8988T (cell line): ENCODE measurements at regions not wholly inside any gene's neighbourhood (a gene's known extent, or its start where the extent isn't known, plus 50 kb on each side); places are given as distances from the start of the nearest gene placed in this dataset.
A peak's percentile ranks its signal among the peaks of the same experiment; 100 is the strongest.

Experiments
- DNase-seq: peaks from one replicate; pipeline ENCODE4 v3.0.0; 2011

DNA sequence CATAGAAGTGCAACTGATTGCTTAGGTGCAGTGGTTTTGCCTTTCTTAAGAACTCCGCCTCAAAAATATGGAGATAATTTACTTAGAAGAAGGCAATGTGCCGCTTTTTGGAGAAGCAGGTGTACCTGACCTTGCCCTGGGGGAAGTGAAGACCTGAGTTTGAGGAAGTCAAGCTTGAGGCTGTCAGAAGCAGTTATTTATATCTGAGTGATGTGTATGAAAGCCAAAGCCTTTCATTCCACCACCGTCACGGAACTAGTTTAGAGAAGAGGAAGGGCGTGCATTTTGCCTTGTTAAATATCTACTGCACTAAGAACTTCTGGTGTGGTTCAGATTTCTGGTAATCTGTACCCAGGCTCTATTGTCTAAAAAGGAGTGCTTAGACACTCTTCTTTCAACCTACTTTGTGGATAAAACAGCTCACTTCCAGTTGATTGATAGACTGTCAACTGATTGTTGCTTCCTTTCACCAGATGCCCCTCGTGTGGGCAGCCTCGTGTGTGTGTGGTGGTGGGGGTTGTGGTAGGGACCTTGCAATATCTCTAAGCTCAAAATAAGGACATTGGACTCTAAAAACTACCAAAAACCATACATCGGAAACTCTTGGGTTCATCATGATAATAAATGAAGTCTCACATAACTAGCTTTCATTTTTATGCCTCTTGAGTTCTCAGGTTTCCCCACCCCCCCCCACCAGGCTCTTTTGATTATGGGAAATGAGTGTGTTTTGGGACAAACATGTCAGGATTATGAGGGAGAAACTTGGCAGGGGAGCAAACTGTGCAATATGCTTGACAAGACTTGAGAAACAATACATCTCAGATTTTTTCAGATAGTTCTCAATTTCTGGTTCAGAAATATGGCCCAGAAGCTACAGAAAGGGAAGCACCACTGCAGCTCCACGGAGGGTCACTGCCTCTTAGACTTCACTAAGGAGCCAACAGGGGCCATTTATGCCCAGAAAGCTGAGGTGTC, 78.6 kb downstream of the ARF6 start:
- no peak for DNase-seq

DNA sequence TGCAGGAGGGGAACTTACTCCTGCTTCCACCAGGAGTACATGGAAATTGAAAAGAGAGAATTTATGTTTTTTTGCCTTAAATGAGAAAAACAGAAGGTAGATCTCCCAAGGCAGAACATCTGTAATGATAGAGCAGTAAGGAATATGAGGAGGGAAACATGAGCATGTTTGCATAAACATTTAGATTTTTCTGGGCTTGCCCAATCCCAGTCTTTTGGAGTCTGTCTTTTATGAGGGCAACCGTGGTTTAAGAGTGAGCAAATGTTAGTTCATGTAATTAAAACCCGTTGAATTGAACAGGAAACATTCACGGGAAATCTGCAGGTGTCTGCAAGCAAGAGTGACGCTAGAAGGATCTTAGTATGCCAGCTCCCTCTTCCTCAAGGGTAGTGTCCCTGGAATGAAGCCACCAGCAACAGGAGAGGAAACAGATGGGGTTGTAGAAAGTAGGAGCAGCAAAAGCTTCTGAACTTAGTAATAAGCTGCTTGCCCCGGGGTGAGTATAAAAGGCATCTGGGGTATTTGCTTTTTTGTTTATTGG, 79.3 kb downstream of the ARF6 start:
- no peak for DNase-seq

DNA sequence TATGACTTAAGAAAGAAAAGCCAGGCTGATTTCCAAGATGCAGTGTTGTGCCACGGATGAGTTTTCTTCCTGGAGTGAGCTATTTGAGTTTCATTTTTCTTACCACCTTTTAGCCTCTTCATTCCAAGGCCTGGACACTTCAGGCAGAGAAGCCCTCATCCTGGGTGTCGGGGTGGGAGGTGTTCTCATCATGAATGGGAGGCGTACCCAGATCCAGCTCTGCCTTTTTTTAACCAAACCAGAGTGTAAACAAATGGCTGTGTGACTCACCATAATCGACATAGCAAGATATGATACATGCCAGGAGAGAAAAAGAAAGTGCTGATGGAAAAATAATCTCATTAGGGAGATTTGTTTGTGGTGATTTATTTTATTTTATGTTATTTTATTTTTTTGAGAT, 79.9 kb downstream of the ARF6 start:
- no peak for DNase-seq

DNA sequence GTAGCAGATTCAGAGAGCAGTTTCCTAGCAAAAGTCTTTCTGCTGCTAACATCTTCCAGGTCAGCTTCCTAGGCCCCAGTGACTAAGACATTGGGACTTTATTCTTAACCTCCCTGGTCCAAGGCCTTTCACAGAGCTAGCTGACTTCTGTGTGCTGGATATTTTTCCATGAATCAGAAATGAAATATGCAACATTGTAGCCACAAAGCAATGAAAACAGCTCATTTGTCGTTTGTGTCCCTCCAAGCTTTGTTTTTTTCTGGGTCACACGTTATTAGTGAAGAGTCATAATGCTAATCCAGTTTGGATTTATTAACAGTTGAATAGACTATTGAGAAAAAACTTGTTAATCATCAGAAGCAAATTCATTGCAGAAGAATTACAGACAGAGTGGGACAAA, 82.4 kb downstream of the ARF6 start:
- DNase-seq, result no peak

DNA sequence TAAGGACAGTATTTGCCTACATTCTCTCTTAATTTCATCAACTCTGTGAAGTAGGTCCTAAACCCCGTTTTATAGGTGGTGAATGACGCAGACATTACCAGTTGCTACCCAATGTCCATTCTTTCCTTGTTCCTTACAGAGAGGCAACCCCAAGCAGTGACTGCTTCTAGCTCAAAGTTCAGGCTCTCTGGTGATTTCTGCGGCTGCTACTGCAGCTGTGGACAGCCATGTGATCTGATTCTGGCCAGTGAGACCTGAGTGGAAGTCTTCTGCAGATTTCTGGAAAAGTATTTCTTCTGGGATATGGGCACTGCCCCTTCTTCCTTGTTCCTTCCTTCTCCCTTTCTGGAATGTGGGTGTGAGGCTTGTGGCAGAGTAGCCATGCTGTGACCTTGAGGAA, 82.9 kb downstream of the ARF6 start:
- no peak for DNase-seq

DNA sequence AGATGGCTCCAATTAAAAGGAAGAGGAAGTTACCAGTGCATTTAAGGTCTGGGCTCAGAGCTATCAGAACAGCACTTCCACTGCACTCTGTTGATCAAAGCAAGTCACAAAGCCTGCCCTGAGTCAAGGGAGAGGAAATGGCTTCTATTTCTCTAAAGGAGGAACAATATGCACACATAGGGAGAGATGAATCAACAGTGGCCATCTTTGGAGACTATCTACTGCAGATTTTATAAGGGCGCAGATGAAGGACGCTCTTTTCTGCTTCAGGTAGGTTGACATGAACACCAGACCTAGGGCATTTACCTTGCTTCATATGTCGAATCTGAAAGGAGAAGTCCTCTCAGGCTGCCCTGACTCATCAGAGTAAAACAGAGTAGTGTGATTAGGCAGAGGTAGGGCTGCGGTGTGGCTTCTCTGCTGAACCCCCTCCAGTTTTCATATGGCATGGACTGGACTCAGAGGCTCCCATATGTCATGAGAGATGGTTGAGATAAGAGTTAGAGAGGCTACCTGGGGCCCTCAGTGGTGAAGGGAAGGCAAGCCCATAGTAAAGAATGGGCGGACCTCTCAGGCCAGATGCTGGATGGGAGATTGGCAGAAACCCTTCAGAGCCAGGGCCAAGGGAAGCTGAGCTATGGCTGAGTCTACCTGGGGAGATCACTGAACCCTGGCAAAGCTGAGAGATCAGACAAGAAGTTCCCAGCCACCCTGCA, 84.4 kb downstream of the ARF6 start:
- DNase-seq, result no peak

DNA sequence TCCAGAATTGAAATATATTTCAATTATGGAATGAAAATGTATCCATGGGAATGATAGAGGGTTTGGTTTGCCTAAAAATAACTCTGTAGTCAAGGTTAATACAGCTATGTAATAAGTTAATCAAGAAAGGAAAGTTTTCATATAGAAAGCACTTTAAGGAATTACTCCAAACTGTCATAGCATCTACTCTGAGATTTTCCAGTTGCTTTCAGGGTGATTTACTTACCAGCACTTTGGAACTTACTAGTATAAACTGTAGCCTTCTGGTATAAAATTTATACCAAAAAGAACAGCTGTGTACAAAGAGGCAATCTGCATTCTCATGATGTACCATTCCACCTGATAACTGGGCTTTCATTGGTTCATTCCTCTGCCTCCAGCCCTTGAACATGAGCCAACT, 87.1 kb downstream of the ARF6 start:
- no peak for DNase-seq

DNA sequence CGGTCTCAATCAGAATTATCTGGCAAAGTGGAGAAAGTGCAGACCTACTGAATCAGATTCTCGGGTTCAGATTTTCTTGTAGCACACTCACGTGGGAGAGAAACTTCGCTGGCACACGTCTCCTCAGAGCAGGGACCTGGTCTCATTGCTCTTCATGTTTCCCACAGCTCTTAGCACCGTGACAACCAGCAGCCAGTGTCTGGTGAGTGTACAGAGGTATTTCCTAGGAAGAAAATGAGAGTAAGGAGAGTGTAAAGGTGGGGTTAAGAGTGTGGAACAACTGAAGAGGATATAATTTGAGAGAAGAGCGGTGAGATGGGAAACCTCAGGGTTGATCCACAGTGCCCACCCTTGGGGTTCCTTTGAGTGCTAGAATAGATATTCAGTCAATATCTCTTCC, 89.2 kb downstream of the ARF6 start:
- DNase-seq, result no peak

DNA sequence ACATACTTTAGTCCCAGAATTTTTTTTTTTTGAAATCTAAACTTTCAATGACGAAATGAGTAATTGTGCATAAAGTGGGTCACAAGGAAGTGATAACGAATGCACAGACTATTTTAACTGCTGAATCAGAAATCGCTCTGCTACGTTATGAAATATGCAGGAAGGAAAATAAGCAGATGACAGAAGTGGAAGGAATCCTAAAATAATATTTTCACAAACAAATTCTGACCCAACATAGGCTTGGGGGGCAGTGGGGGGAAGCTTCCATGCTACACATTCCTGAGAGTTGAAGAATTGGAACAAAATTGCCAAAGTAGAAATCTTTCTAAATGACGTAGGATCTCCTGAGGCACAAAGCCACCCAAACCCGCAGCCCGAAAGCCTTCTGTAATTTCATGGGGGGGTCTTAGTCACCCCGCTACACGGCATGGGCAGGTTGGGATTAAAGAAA, 89.6 kb downstream of the ARF6 start:
- DNase-seq, result no peak

DNA sequence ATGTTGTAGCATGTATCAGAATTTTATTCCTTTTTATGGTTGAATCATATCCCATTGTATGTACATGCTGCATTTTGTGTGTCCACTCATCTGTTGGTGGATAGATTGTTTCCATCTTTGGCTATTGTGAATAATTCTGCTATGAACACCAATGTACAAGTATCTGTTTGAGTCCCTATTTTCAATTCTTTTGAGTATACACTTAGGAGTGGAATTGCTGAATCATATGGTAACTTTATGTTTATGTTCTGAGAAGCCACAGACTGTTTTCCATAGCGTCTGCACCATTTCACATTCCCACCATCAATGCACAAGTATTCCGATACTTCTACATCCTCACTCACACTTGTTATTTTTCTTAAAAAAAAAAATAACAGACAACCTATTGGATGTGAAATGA, 91.5 kb downstream of the ARF6 start:
- DNase-seq, result no peak

DNA sequence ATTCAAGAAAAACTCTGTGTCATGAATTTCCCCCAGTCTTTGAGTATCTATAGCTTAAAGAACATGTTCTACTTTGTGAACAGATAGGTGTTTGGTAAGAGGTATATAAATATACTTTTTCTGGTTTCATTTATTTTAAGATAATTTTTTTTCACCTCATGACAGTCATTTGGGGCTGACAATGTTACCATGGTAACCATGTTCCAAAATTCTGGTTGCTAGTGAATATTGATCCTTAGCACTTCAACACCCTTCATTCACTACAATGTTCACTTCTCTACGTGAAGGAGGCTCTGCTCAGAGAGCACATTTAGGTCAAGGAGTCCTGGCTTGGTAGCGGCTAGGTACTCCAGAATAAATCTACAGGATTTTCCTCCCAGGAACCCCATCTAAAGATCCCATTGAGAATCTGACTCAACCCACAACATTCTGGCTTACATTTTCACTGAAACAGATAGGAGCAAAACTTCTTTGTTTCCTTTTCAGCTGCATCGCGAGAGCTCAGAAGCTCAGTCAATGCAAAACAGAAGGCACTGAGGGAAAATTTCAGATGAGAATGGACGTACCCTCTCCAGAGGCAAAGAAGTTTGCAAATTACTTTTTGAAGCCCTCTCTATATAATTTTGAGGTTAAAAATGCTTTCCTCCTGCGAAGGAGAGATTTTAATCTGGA, 93.6 kb downstream of the ARF6 start:
- DNase-seq, result no peak

DNA sequence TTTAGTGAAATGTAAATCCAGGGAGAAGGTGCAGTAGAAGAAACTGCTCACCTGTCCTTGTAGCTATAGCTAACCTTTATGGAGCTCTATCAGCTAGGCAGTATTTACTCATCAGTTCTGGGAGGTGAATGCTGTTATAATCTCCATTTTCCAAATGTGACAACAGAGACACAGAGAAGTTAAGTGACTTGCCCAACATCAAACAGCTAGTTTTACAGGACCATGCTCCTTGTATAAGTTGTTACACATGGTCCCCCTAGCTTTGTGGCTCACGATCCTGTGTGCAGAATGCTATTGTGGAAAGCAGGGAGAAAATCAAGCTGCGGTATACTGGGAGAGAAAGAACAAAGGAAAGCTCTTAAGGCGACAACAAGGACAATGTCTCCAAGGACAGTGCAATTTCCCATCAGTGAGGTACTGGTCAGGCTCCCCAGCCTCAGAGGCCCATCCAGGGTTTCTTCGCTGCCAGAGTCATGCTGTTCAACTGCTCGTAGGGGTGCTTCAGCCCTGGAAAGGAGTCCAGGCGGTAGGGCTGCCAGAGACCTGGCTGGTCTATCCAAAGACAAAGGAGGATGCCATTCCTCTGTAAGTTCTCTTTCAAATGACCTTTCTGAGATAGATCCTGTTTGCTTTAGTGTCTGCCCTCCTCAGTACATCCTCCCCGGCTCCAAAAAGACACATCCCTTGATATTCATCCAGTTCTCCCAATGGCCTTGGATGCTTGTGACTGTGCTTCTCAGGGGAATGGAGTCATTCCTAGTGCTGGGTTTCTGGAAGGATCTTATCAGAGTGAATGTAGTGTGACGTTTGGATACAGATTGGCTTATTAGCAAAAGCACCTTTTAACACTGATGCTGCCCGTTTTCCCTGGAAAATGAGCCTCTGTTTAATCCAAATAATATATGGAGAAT, 95.5 kb downstream of the ARF6 start:
- DNase-seq, result no peak

DNA sequence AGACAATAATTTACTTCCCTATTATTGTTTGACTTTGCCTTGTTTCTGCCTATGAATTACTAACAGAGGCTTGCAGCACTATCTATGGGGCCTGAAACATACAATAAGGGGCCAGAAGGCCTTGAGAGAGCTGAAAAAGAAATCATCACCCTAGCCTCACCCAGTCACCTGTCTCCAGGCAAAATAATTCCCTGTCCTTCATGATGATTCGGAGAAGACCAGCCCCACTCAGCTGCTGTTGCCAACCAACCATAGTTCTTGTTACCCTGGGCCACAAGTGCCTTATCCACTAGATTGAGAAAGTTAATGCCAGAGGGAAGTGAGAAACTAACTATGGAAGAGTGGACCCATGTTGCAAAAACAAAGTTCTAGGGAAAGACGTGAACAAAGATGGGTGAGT, 97.1 kb downstream of the ARF6 start:
- DNase-seq, result no peak

DNA sequence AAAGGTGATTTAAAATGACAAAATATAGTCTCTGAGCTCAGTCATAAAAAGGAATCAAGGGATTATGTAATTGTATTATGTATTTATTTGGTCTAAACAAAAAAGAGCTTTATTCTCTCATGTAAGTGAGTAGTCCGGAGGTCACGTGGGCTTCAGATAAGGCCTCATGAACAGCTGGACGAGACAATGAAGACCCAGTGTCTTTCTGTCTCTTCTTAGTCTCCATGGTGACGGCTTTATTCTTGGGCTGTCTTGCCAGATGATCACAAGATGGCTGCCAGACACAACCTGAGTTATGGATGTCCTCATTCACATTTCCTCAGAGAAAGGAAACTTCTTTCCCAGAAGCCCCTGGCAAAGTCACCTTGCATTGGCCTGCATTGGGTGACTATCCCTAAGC, 98.6 kb downstream of the ARF6 start:
- no peak for DNase-seq

DNA sequence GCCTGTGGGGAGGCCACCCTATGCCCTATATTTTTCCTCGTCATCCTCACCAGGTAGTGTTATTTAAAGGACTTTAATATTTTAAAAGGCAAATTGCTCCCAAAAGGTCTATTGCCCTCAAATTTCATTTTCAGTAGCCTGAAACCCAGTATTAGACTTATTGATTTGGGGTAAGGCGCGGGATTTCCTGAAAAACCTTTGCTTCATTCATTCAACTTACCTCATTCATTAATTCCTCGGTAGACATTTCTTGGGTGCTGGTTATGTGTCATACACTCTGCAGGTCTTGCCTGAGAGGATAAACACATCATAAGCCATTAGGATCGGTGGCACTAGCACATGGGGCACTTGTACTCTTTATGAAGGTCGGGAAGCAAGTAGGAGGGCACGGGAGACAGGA, 99.2 kb downstream of the ARF6 start:
- DNase-seq, result no peak

DNA sequence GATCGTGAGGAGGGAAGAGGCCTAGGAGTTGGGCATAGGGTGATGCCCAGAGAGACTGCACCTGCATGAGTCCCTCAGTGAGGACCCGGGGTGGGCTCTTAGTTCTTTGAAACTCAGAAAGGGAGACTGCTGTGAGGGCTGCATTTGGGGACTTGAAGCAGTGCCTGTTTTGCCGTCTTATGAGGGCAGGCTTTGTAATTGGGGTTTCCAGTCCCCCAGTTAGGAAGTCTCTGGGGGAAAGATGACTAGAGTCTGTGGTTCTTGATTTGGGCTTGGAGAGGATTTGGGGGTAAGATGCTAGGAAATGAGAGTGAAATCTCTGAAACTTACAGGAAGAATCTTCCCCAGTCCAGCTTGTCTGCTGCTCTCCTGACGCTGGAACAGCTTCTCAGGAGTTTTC, 99.6 kb downstream of the ARF6 start:
- no peak for DNase-seq

DNA sequence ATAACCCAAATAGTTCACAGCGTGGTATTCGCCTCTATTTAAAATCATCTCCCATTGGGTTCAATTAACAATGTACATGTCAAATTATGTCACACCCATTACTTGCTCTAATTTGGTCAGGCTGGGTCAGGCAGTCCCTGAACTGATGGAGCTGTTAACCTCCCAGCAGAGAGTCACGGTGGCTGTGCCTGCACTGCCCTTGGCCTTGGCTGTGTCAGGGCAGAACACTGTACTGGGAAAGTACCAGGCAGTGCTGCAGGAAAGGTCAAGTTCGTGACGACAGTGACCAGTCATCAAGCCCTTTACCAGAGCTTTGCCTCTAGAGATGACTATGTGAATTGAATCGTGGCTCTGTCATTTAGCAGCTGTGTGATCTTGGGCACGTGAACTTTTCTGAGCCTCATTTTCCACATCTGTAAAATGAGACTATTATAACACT, 100.0 kb downstream of the ARF6 start:
- DNase-seq, result no peak

DNA sequence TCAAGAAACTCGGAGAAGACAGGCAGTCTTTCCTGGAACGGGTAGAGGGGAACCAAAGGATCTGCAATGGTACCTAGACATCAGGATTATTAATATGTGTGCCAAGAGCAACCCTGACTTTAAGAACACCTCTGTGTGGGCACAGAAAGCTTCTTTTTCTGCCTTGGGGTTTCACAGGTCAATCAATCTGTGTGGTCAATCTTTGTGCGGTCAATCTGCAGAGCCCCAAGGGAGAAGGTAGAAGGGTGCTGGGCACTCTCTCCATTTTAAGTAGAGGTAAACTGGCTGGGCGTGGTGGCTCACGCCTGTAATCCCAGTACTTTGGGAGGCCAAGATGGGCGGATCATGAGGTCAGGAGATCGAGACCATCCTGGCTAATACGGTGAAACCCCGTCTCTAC, 100.7 kb downstream of the ARF6 start:
- no peak for DNase-seq

DNA sequence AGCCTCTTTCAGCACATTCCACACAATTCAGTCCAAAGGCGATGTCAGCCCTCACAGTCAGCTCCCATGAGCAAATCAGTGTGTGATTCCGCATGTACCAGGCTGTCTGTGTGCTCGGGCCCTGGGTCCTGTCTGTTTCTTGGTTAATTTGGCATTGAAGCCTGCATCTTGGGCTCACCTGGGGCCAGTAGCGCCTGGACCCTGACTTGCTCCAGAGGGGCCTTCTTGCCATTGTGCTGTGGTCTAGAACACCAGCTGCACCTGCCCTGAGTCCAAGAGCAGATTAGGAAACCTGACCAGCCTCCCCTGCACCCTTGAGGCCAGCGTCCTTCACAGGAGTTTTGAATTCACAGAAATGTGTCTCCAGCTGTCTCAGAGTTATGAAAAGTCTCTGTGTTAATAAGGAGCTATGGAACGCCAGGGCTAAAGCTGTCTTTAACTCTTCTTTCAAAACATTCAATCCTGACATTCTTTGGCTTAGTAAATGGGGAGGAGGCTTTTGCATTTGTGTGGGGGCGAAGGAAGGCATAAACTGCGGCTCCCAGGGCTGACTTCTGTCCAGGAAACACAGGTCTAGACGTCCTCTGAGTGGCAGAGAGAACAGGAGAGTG, 102.2 kb downstream of the ARF6 start:
- DNase-seq, result no peak

DNA sequence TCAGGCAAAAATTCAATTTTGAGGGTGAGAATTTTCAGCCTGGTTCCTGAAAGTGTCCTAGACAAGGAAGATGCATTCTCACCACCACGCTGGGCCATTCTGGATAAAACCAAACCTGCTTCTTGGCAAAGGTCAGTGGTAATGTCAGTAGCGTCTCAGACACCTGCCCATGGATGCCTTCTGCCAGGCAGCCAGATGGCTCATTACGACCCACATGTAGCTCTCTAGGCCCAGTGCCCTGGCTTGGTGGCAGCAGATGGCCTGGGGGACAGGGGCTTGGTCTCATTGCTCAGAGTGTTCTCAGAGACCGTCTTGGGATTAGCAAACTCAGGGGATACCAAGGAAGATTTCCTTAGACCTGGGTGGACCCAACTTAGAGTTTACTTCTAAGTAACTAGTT, 105.1 kb downstream of the ARF6 start:
- DNase-seq, result no peak

DNA sequence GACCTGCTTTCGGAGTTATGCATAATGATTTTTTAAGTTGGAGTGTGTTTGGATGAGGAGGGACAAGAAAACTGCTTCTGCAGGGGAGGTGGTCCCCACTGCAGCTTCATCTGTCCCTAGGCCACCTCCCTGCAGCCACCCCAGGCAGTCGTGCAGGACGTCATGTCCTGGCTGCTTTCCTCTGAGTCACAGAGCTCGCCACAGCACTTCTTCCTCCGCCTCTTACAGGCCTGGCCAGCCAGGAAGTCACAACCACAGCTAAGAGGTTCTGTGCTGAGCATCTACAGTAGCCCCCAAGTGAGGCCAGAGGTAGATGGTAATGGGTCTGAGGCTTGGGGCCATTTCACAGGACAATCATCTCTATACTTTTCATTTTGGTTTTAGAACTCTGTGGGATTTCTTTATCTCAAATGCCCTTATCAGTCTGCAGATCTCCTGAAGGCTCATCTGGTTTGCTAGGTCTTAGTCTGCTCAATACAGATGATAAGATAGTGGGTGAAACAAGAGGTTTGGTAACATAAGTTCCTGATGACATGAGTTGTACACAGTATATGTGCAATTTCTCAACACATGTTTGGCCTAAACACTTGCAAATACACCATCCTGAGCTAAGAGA, 106.4 kb downstream of the ARF6 start:
- DNase-seq, result peak; percentile 84
